HepG2 (cell line): ENCODE measurements at regions not wholly inside any gene's neighbourhood (a gene's known extent, or its start where the extent isn't known, plus 50 kb on each side); places are given as distances from the start of the nearest gene placed in this dataset.

ENCODE experiments used
- ATAC-seq: fragments of 200-7000 bp; cut with Tn5 transposase; 3 replicates; pipeline ENCODE4 v1.9.1; 2020; ENCODE audit warnings: mild to moderate bottlenecking, moderate library complexity
- BruUV-seq: library from RNA; stranded (reverse); fragments of 400-500 nt; replicated peaks from 2 replicates; lab custom pipeline; 2021; lab: Mats Ljungman, UMichigan
- CTCF ChIA-PET: fragments of 300-600 bp; formaldehyde crosslinking; extraction: SDS; loops from one replicate; lab custom pipeline; 2021; ENCODE audit warnings: low total read pairs, inconsistent platforms, low intra/inter-chr PET ratio; lab: Yijun Ruan, JAX
- POLR2A ChIA-PET: fragments of 350-600 bp; sonication (Branson Sonifier 250); formaldehyde crosslinking; loops from one replicate; lab custom pipeline; 2020; ENCODE audit warnings: antibody characterized with exemption, inconsistent platforms; lab: Yijun Ruan, JAX
- DNase-seq: peaks from one replicate; pipeline ENCODE4 v3.0.0-alpha.2; 2015; ENCODE audit warnings: low spot score
- FAIRE-seq: peaks from 3 replicates; lab custom pipeline; 2011; peaks lifted over from hg19 to GRCh38; lab: Jason Lieb, UNC
- H2AFZ ChIP-seq: one replicate; pipeline ENCODE4 v1.6.1; 2011; ENCODE audit warnings: low read length, inconsistent platforms
- H3K27ac ChIP-seq: fragments of 300-600 bp; 3 replicates; pipeline ENCODE4 v1.8.0; 2011; ENCODE audit warnings: mixed run types, mild to moderate bottlenecking, mixed read lengths, low read length, inconsistent platforms; ENCODE audit not compliant: insufficient read depth; ENCODE audit errors: extremely low read length
- H3K27me3 ChIP-seq, 2 experiments: fragments of 200-600 bp in 1 of 2; 2 replicates in 1 of 2; 3 replicates in 1 of 2; pipeline versions ENCODE4 v1.6.0 to v1.8.0; 2011; ENCODE audit warnings: low read length in 2 of 2, mild to moderate bottlenecking in 2 of 2, moderate library complexity in 2 of 2, inconsistent platforms in 1 of 2; ENCODE audit not compliant: insufficient read depth in 2 of 2, control insufficient read depth in 1 of 2
- H3K36me3 ChIP-seq, 2 experiments: fragments of 200-600 bp in 1 of 2; replicated peaks in 1 of 2; 2 replicates in 1 of 2; 3 replicates in 1 of 2; pipeline versions ENCODE4 v1.5.1 to v1.8.0; 2011; ENCODE audit warnings: low read length in 2 of 2, inconsistent platforms in 1 of 2; ENCODE audit not compliant: insufficient read depth in 2 of 2, control insufficient read depth in 1 of 2
- H3K4me1 ChIP-seq: 2 replicates; pipeline ENCODE4 v1.5.1; 2012; ENCODE audit warnings: low read length, inconsistent platforms; ENCODE audit not compliant: insufficient read depth
- H3K4me2 ChIP-seq: 2 replicates; pipeline ENCODE4 v1.6.0; 2011; ENCODE audit warnings: low read depth, low read length, inconsistent platforms
- H3K4me3 ChIP-seq, 3 experiments: fragments of 200-600 bp in 1 of 3; sonication (generic), shearing (Covaris generic) in 1 of 3; replicated peaks in 1 of 3; 2 replicates each; pipeline ENCODE4 v1.5.1; 2011 to 2016; ENCODE audit warnings: low read length in 3 of 3, inconsistent platforms in 2 of 3, low read depth in 2 of 3, mild to moderate bottlenecking in 2 of 3, control low read depth in 1 of 3, mixed read lengths in 1 of 3; ENCODE audit not compliant: insufficient read depth in 1 of 3
- H3K79me2 ChIP-seq: one replicate; pipeline ENCODE4 v1.6.1; 2011; ENCODE audit warnings: low read length, inconsistent platforms; ENCODE audit not compliant: insufficient read depth
- H3K9ac ChIP-seq: 2 replicates; pipeline ENCODE4 v1.6.0; 2011; ENCODE audit warnings: mild to moderate bottlenecking, low read depth, low read length, inconsistent platforms; ENCODE audit not compliant: insufficient read depth
- H3K9me3 ChIP-seq: 2 replicates; pipeline ENCODE4 v1.5.1; 2012; ENCODE audit warnings: mild to moderate bottlenecking, low read length
- H4K20me1 ChIP-seq: 2 replicates; pipeline ENCODE4 v1.6.0; 2011; ENCODE audit warnings: inconsistent platforms, mild to moderate bottlenecking, low read length, moderate library complexity; ENCODE audit not compliant: insufficient read depth
- ARID3A ChIP-seq: IDR thresholded peaks from 2 replicates; pipeline ENCODE4 v1.6.1; 2012; ENCODE audit warnings: low read depth, low read length, improper control_type of control experiment
- ELF3 ChIP-seq: IDR thresholded peaks from 2 replicates; pipeline ENCODE4 v1.6.1; 2016; ENCODE audit warnings: missing genetic modification reagents, missing compliant biosample characterization
- FOSL1 ChIP-seq: sonication (generic); formaldehyde crosslinking; IDR thresholded peaks from 2 replicates; pipeline ENCODE4 v1.9.0; 2021; ENCODE audit warnings: missing genetic modification reagents, borderline replicate concordance
- JDP2 ChIP-seq: sonication (generic); formaldehyde crosslinking; IDR thresholded peaks from 2 replicates; pipeline ENCODE4 v1.8.1; 2022; ENCODE audit warnings: missing genetic modification reagents, borderline replicate concordance
- NCOR1 ChIP-seq: fragments of 200-600 bp; sonication (generic); IDR thresholded peaks from 2 replicates; pipeline ENCODE4 v1.7.0; 2017; ENCODE audit warnings: antibody characterized with exemption, low read length, borderline replicate concordance
- TBX2 ChIP-seq: sonication (generic); formaldehyde crosslinking; IDR thresholded peaks from 2 replicates; pipeline ENCODE4 v1.5.0; 2020; ENCODE audit warnings: missing genetic modification reagents, mild to moderate bottlenecking, borderline replicate concordance
- TFAP4 ChIP-seq: sonication (generic); IDR thresholded peaks from 2 replicates; pipeline ENCODE4 v1.6.1; 2016; ENCODE audit warnings: low read depth, borderline replicate concordance
- ZFP1 ChIP-seq: IDR thresholded peaks from 2 replicates; pipeline ENCODE4 v1.6.1; 2016
- ZNF136 ChIP-seq: sonication (generic); formaldehyde crosslinking; IDR thresholded peaks from 2 replicates; pipeline ENCODE4 v1.8.1; 2022; ENCODE audit warnings: low read depth, mild to moderate bottlenecking, moderate library complexity, missing genetic modification reagents
- ZSCAN9 ChIP-seq: IDR thresholded peaks from 2 replicates; pipeline ENCODE4 v1.6.1; 2016; ENCODE audit warnings: borderline replicate concordance
- WGBS: methylation state at CpG from one replicate; pipeline ENCODE4 v1.1.6; 2017; ENCODE audit warnings: low lambda C conversion rate; 5-methylcytosine and 5-hydroxymethylcytosine counted together
- in situ Hi-C: cut with HindIII; loops from 2 replicates; pipeline ENCODE4 v1.10.0; 2017; ENCODE audit warnings: low pct_unique_long_range_greater_than_20kb; ENCODE audit not compliant: extremely low pct_ligation_motif_present
- intact Hi-C: fragments of 100-400 bp; cut with micrococcal nuclease; formaldehyde crosslinking; loops from one replicate; pipeline ENCODE4 v1.10.0; 2022; ENCODE audit not compliant: unreplicated experiment

- no peak for TF ChIP-seq ARID3A
- no peak for TF ChIP-seq ZFP1 (CRISPR knock-in tag)
- TF ChIP-seq ZNF136 (CRISPR knock-in tag), result no peak
- no peak for TF ChIP-seq JDP2 (CRISPR knock-in tag)
- TF ChIP-seq, all 625 proteins: peak for 0
Measured at GRCh38 chr6:1080453-1081337, 231.2 kb upstream of the FOXQ1 start (continued).

GRCh38 chr6:1079525-1079924 is 232.4 kb upstream of the FOXQ1 start:
- Histone ChIP-seq H3K27me3 (no peaks in the 10 kb centered on the region), H3K4me1 (peaks cover 31% of the 10 kb centered on the region), H3K27ac (no peak overlapping the region), H3K79me2 (no peaks in the 10 kb centered on the region), H3K9me3 (no peaks in the 10 kb centered on the region), H3K9ac (no peak overlapping the region), H3K4me3 (no peak overlapping the region), H4K20me1 (no peaks in the 10 kb centered on the region), H3K36me3 (no peaks in the 10 kb centered on the region), H3K4me2 (no peak overlapping the region), H2AFZ (no peak overlapping the region)
- BruUV-seq, result no TSS peak
- ChIA-PET POLR2A (no interaction called here), CTCF (no interaction called here)
- TF ChIP-seq ELF3 (CRISPR knock-in tag) (no peak), TFAP4 (no peak), ZSCAN9 (no peak), FOSL1 (CRISPR knock-in tag) (no peak), TBX2 (CRISPR knock-in tag) (no peak), NCOR1 (no peak)
- FAIRE-seq (no peak), DNase-seq (no peak), ATAC-seq (no peak)
- intact Hi-C loops, result no loop called here
- in situ Hi-C loops, result no loop called here
- WGBS, result 95% methylated on average over 6 of the region's 6 CpGs
